AG04450 (cell line): ENCODE measurements at regions not wholly inside any gene's neighbourhood (a gene's known extent, or its start where the extent isn't known, plus 50 kb on each side); places are given as distances from the start of the nearest gene placed in this dataset.

Experiments
- CTCF ChIA-PET: fragments of 300-600, 350-600 bp; formaldehyde crosslinking; extraction: SDS; loops from one replicate; lab custom pipeline; 2022; ENCODE audit warnings: antibody characterized with exemption, inconsistent platforms; lab: Charles Lee
- POLR2A ChIA-PET: fragments of 350-600 bp; formaldehyde crosslinking; extraction: SDS; loops from one replicate; lab custom pipeline; 2021; ENCODE audit warnings: antibody characterized with exemption, inconsistent platforms; lab: Yijun Ruan, JAX
- DNase-seq: peaks from one replicate; pipeline ENCODE4 v3.0.0-alpha.2; 2011; ENCODE audit warnings: low read depth, low spot score
- H3K27ac ChIP-seq: one replicate; pipeline ENCODE4 v1.5.1; 2012; ENCODE audit warnings: low read depth, low read length, control low read depth
- H3K27me3 ChIP-seq: one replicate; pipeline ENCODE4 v1.6.0; 2012; ENCODE audit warnings: low read length; ENCODE audit not compliant: control insufficient read depth, insufficient read depth
- H3K4me3 ChIP-seq: 2 replicates; pipeline ENCODE4 v1.5.1; 2011; ENCODE audit warnings: mild to moderate bottlenecking, low read depth, low read length, control low read depth
- H3K9me3 ChIP-seq: 2 replicates; pipeline ENCODE4 v1.5.1; 2012; ENCODE audit warnings: low read length; ENCODE audit not compliant: control insufficient read depth, insufficient read depth
- CTCF ChIP-seq: IDR thresholded peaks from 2 replicates; pipeline ENCODE4 v1.5.1; 2011; ENCODE audit warnings: low read depth, low read length, control low read depth, inconsistent platforms

GRCh38 chr3:28134792-28135375, 106.5 kb upstream of the CMC1 start:
- no peaks in the 10 kb centered on the region for H3K9me3 ChIP-seq
- CTCF ChIA-PET: no interaction called here
- DNase-seq: no peak
- H3K27ac ChIP-seq: no peak overlapping the region
- POLR2A ChIA-PET: no interaction called here
- no peaks in the 10 kb centered on the region for H3K27me3 ChIP-seq
- TF ChIP-seq CTCF: no peak
- H3K4me3 ChIP-seq: no peak overlapping the region

GRCh38 chr3:28136607-28137216, 104.7 kb upstream of the CMC1 start:
- Histone ChIP-seq H3K4me3 (no peak overlapping the region), H3K9me3 (no peaks in the 10 kb centered on the region), H3K27ac (no peak overlapping the region), H3K27me3 (no peaks in the 10 kb centered on the region)
- DNase-seq: no peak
- no peak for TF ChIP-seq CTCF
- ChIA-PET POLR2A (no interaction called here), CTCF (no interaction called here)

- no peaks in the 10 kb centered on the region for H3K27me3 ChIP-seq
- ChIA-PET CTCF (no interaction called here), POLR2A (no interaction called here)
- no peak for DNase-seq
- TF ChIP-seq CTCF: no peak
- no peaks in the 10 kb centered on the region for H3K9me3 ChIP-seq
- no peak overlapping the region for H3K27ac ChIP-seq
- H3K4me3 ChIP-seq: no peak overlapping the region
These were observed 103.3 kb upstream of the CMC1 start for GRCh38 chr3:28138043-28138610.

GRCh38 chr3:28139288-28139687, 102.1 kb upstream of the CMC1 start:
- no peak overlapping the region for H3K4me3 ChIP-seq
- DNase-seq: no peak
- ChIA-PET CTCF (no interaction called here), POLR2A (no interaction called here)
- no peaks in the 10 kb centered on the region for H3K27me3 ChIP-seq
- H3K9me3 ChIP-seq: no peaks in the 10 kb centered on the region
- TF ChIP-seq CTCF: no peak
- no peak overlapping the region for H3K27ac ChIP-seq

GRCh38 chr3:28139967-28140634, 101.3 kb upstream of the CMC1 start:
- no peak for DNase-seq
- ChIA-PET CTCF (no interaction called here), POLR2A (no interaction called here)
- Histone ChIP-seq H3K4me3 (no peak overlapping the region), H3K27me3 (no peaks in the 10 kb centered on the region), H3K9me3 (no peaks in the 10 kb centered on the region), H3K27ac (no peak overlapping the region)
- no peak for TF ChIP-seq CTCF
